PC-3 (cell line): ENCODE measurements at regions not wholly inside any gene's neighbourhood (a gene's known extent, or its start where the extent isn't known, plus 50 kb on each side); places are given as distances from the start of the nearest gene placed in this dataset.

Experiments
- ATAC-seq: fragments of 200-7000 bp; cut with Tn5 transposase; 2 replicates; pipeline ENCODE4 v1.9.1; 2020; ENCODE audit warnings: mild to moderate bottlenecking, moderate library complexity
- BruUV-seq: library from RNA; stranded (reverse); fragments of 400-500 nt; replicated peaks from 2 replicates; lab custom pipeline; 2021; lab: Mats Ljungman, UMichigan
- CTCF ChIA-PET: fragments of 300-600 bp; sonication (Branson Sonifier 250); formaldehyde crosslinking; loops from one replicate; lab custom pipeline; 2022; ENCODE audit warnings: antibody characterized with exemption; lab: Charles Lee
- POLR2A ChIA-PET: fragments of 300-600 bp; sonication (Branson Sonifier 250); formaldehyde crosslinking; loops from one replicate; lab custom pipeline; 2022; ENCODE audit warnings: antibody characterized with exemption; ENCODE audit not compliant: unreplicated experiment; lab: Charles Lee
- DNase-seq: peaks from one replicate; pipeline ENCODE4 v3.0.0-alpha.2; 2015
- H2AFZ ChIP-seq: fragments of 300-600 bp; sonication (generic); 2 replicates; pipeline ENCODE4 v1.6.0; 2016; ENCODE audit warnings: antibody characterized with exemption, low read length
- H3F3A ChIP-seq: fragments of 300-600 bp; sonication (generic); one replicate; pipeline ENCODE4 v1.6.0; 2017; ENCODE audit warnings: antibody characterized with exemption, low read length, control low read depth, mild to moderate bottlenecking; ENCODE audit not compliant: unreplicated experiment
- H3K27ac ChIP-seq: fragments of 300-600 bp; sonication (generic); 2 replicates; pipeline ENCODE4 v1.5.1; 2016; ENCODE audit warnings: mild to moderate bottlenecking, low read length
- H3K27me3 ChIP-seq: fragments of 300-600 bp; sonication (generic); 2 replicates; pipeline ENCODE4 v1.6.1; 2016; ENCODE audit warnings: low read length, mixed read lengths
- H3K36me3 ChIP-seq: fragments of 300-600 bp; sonication (generic); 2 replicates; pipeline ENCODE4 v1.6.1; 2016; ENCODE audit warnings: low read depth, mixed run types, low read length, mixed read lengths
- H3K4me1 ChIP-seq: fragments of 300-600 bp; sonication (generic); 2 replicates; pipeline ENCODE4 v1.5.1; 2016; ENCODE audit warnings: low read length; ENCODE audit not compliant: insufficient read depth
- H3K4me2 ChIP-seq: fragments of 300-600 bp; sonication (generic); 2 replicates; pipeline ENCODE4 v1.6.0; 2016; ENCODE audit warnings: low read length
- H3K4me3 ChIP-seq: fragments of 300-600 bp; sonication (generic); 2 replicates; pipeline ENCODE4 v1.5.1; 2016; ENCODE audit warnings: mild to moderate bottlenecking, low read length, mixed read lengths
- H3K79me2 ChIP-seq: fragments of 300-600 bp; sonication (generic); 2 replicates; pipeline ENCODE4 v1.6.1; 2017; ENCODE audit warnings: low read length, mixed read lengths
- H3K9ac ChIP-seq: fragments of 300-600 bp; sonication (generic); 2 replicates; pipeline ENCODE4 v1.6.0; 2016; ENCODE audit warnings: mild to moderate bottlenecking, low read length
- H3K9me2 ChIP-seq: fragments of 300-600 bp; sonication (generic); replicated peaks from 2 replicates; pipeline ENCODE4 v1.6.1; 2016; ENCODE audit warnings: mixed run types, low read length, mixed read lengths
- H3K9me3 ChIP-seq: fragments of 300-600 bp; sonication (generic); 2 replicates; pipeline ENCODE4 v1.6.1; 2016; ENCODE audit warnings: low read length, mixed read lengths
- H4K20me1 ChIP-seq: fragments of 300-600 bp; sonication (generic); 2 replicates; pipeline ENCODE4 v1.6.1; 2016; ENCODE audit warnings: low read length, mixed read lengths
- EZH2 ChIP-seq: fragments of 300-600 bp; sonication (generic); IDR thresholded peaks from one replicate; pipeline ENCODE4 v1.6.1; 2017; ENCODE audit warnings: antibody characterized with exemption, mild to moderate bottlenecking, low read length; ENCODE audit not compliant: unreplicated experiment
- EZH2phosphoT487 ChIP-seq: fragments of 300-600 bp; sonication (generic); IDR thresholded peaks from 2 replicates; pipeline ENCODE4 v1.6.1; 2018; ENCODE audit warnings: mild to moderate bottlenecking, antibody characterized with exemption, low read length, borderline replicate concordance
- intact Hi-C: fragments of 100-400 bp; cut with micrococcal nuclease; formaldehyde crosslinking; loops from 2 replicates; pipeline ENCODE4 v1.9.0; 2023
- TF ChIP-seq, protein P1 (sequence below): fragments of 300-600 bp; sonication (generic); conservative IDR thresholded peaks from 2 replicates; pipeline ENCODE4 v1.5.1; 2017; ENCODE audit warnings: antibody characterized with exemption, low read depth, mild to moderate bottlenecking, low read length

DNA sequence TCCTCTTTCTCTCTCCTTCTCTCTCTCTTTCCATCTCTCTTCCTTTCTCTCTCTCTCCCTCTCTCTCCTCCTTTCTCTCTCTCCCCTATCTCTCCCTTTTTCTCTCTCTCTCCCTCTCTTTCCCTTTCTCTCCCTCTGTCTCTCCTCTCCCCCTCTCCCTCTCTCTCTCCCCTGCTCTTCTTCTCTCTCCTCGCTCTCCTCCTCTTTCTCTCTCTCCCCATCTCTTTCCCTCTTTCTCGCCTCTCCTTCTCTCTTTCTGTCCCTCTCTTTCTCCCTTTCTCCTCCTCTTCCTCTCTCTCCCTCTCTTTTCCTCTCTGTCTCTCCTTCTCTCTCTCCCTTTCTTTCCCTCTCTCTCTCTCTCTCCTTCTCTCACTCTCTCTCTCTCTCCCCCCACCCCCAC, 196.6 kb downstream of the UQCRFS1 start:
- POLR2A ChIA-PET = no interaction called here
- no peaks in the 10 kb centered on the region for H3K79me2 ChIP-seq
- no peaks in the 10 kb centered on the region for H3K9me3 ChIP-seq
- no peaks in the 10 kb centered on the region for H3F3A ChIP-seq
- intact Hi-C loops = no loop called here
- TF ChIP-seq EZH2 (no peak), EZH2phosphoT487 (no peak)
- TF ChIP-seq, protein P1, sequence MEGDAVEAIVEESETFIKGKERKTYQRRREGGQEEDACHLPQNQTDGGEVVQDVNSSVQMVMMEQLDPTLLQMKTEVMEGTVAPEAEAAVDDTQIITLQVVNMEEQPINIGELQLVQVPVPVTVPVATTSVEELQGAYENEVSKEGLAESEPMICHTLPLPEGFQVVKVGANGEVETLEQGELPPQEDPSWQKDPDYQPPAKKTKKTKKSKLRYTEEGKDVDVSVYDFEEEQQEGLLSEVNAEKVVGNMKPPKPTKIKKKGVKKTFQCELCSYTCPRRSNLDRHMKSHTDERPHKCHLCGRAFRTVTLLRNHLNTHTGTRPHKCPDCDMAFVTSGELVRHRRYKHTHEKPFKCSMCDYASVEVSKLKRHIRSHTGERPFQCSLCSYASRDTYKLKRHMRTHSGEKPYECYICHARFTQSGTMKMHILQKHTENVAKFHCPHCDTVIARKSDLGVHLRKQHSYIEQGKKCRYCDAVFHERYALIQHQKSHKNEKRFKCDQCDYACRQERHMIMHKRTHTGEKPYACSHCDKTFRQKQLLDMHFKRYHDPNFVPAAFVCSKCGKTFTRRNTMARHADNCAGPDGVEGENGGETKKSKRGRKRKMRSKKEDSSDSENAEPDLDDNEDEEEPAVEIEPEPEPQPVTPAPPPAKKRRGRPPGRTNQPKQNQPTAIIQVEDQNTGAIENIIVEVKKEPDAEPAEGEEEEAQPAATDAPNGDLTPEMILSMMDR = no peak
- no peak overlapping the region for H3K9ac ChIP-seq
- H3K36me3 ChIP-seq = no peaks in the 10 kb centered on the region
- H4K20me1 ChIP-seq = no peaks in the 10 kb centered on the region
- no peak for ATAC-seq
- CTCF ChIA-PET = no interaction called here
- no peaks in the 10 kb centered on the region for H3K27me3 ChIP-seq
- no peak overlapping the region for H3K27ac ChIP-seq
- no peaks in the 10 kb centered on the region for H3K4me1 ChIP-seq
- no peak overlapping the region for H2AFZ ChIP-seq
- BruUV-seq = no TSS peak
- H3K4me3 ChIP-seq = no peak overlapping the region
- H3K9me2 ChIP-seq = no peaks in the 10 kb centered on the region
- no peak overlapping the region for H3K4me2 ChIP-seq
- no peak for DNase-seq

DNA sequence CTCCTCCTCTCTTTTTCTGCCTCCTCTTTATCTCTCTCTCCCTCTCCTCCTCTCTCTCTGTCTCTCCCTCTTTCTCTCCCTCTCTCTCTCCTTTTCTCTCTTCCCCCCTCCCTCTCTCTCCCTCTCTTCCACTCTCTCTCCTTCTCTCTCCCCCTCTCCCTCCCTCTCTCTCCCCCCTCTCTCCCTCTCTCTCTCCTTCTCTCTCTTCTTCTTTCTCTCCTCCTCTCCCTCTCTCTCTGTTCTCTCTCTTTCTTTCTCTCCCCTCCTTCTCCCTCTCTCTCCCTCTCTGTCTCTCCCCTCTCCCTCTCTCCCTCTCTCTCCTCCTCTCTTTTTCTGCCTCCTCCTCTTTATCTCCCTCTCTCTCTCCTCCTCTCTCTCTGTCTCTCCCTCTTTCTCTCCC, 197.4 kb downstream of the UQCRFS1 start:
- ChIA-PET POLR2A (no interaction called here), CTCF (no interaction called here)
- intact Hi-C loops = no loop called here

DNA sequence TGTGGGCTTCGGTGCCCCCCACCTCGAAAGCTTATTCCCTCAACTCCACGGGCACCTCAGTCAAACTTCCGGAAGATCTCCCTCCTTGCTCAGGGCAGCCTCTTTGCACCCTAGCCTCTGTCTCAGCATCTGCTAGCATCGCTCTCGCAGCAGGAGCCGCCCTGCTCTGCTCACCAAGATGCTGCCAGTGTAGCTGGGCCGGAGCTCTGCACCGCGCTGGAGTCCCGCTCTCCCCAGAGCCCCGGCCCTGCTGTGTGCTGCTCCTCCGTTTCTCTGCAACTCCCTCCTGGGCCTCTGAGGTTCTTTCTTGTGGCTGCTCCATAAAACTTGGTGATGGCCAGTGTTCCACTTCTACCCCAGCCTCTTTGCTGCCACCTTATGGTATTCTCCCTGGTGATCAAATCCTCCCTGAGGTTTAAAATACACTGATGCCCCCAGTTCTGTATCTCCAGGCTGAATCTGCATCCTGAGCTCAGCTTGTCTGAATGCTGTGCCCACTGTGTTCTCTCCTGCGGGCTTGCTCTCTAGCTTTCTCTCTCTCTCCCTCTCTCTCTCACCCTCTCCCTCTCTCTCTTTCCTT, 198.0 kb downstream of the UQCRFS1 start:
- no peaks in the 10 kb centered on the region for H4K20me1 ChIP-seq
- TF ChIP-seq, protein P1 = no peak
- TF ChIP-seq EZH2 (no peak), EZH2phosphoT487 (no peak)
- no peak for DNase-seq
- no peaks in the 10 kb centered on the region for H3K27me3 ChIP-seq
- H3K4me1 ChIP-seq = no peaks in the 10 kb centered on the region
- BruUV-seq = no TSS peak
- no peak overlapping the region for H3K27ac ChIP-seq
- no peak overlapping the region for H3K9ac ChIP-seq
- H3K9me3 ChIP-seq = no peaks in the 10 kb centered on the region
- ChIA-PET CTCF (no interaction called here), POLR2A (no interaction called here)
- no peak overlapping the region for H3K4me2 ChIP-seq
- intact Hi-C loops = no loop called here
- no peaks in the 10 kb centered on the region for H3K36me3 ChIP-seq
- H3K4me3 ChIP-seq = no peak overlapping the region
- H3F3A ChIP-seq = no peaks in the 10 kb centered on the region
- no peaks in the 10 kb centered on the region for H3K79me2 ChIP-seq
- no peaks in the 10 kb centered on the region for H3K9me2 ChIP-seq
- ATAC-seq = no peak
- no peak overlapping the region for H2AFZ ChIP-seq

More for the DNA sequence above, 197.4 kb downstream of the UQCRFS1 start:
- TF ChIP-seq EZH2phosphoT487 = no peak
- TF ChIP-seq EZH2 = no peak
- TF ChIP-seq, protein P1 = no peak
- DNase-seq (no peak), ATAC-seq (no peak)
- no TSS peak for BruUV-seq
- Histone ChIP-seq H3K79me2 (no peaks in the 10 kb centered on the region), H3K9me3 (no peaks in the 10 kb centered on the region), H3K4me1 (no peaks in the 10 kb centered on the region), H3K9me2 (no peaks in the 10 kb centered on the region), H3K4me3 (no peak overlapping the region), H3K4me2 (no peak overlapping the region), H3K27ac (no peak overlapping the region), H3F3A (no peaks in the 10 kb centered on the region), H3K9ac (no peak overlapping the region), H3K27me3 (no peaks in the 10 kb centered on the region), H3K36me3 (no peaks in the 10 kb centered on the region), H4K20me1 (no peaks in the 10 kb centered on the region), H2AFZ (no peak overlapping the region)
